ENCODE measurements at regions not wholly inside any gene's neighbourhood (a gene's known extent, or its start where the extent isn't known, plus 50 kb on each side); places are given as distances from the start of the nearest gene placed in this dataset.

DNA sequence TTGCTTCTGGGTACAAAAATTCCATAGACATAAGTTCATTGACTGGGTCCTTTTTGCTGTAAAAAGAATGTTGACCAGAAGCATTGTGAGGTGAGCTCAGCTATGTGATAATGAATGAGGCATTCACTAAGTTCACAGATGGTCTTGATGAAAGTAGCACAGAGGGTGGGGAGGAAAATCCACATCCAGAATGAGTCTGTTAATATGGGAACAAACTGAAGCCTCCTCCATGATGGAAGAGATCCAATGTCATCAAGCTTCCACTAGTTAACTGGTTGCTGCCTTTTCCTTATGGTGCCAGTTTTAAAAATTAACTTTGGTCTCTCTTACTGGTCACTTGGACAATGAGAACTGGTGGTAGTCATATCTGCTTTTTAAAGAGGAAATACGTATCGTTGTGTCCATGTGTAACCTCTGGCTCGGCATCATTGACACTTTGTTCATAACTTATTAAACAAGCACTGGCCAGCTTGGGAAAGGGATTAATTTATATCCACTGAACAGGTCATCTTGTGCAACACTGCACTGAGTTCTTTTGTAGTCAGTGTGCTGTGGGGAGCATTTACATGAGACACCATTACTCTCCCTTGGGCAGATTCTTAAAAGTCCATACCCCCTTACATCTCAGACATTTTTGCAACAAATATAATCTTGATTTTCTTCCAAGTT, 88.6 kb downstream of the ADAMTS1 start:
- TF ChIP-seq POLR2A (IDR thresholded peaks at IDR 0.05; ENCODE audit: low read length): no peak
- no peak for TF ChIP-seq GATA1 (IDR thresholded peaks at IDR 0.05; ENCODE audit: low read depth, low read length)
- no peak for DNase-seq

DNA sequence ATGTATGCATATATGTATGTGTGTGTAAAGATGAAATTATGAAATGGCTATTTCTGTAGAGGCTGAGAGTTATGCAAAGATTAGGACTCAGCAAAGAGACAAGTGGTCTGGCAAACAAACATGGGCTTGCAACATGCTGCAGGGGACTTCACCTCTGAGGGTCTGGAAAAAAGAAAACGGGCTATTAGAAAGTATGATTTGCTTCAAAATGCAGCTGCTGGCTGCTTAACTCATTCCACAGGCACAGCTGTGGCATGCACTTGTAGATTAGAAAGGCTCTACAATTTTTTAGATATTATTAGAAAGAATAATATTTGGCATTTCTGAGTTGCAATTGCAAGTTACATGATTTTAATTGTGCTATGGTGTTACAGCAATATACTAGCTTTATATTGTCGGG, 90.4 kb downstream of the ADAMTS1 start:
- TF ChIP-seq GATA1 (IDR thresholded peaks at IDR 0.05; ENCODE audit: low read depth, low read length): no peak
- TF ChIP-seq POLR2A (IDR thresholded peaks at IDR 0.05; ENCODE audit: low read length): no peak
- DNase-seq: no peak

DNA sequence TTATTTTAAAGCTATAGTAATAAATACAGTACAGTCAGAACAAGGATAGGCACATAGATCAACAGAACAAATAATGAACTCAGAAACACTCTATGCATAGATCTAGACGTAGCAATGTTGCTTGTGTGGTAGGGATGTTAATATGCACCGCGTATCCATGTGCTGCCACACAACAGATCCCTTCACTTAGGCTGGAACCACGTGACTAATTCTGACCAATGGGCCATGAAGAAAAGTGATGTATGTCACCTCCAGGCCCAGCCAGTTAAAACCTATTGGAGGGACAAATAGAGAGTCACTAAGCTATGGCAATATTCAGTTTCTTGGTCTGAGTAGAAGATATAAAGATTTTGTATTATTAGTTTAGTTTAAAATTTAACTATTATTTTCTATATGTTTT, 91.4 kb downstream of the ADAMTS1 start:
- DNase-seq: peak in 1 of 2 experiments; percentile 1
- TF ChIP-seq POLR2A (IDR thresholded peaks at IDR 0.05; ENCODE audit: low read length): no peak
- no peak for TF ChIP-seq GATA1 (IDR thresholded peaks at IDR 0.05; ENCODE audit: low read depth, low read length)

DNA sequence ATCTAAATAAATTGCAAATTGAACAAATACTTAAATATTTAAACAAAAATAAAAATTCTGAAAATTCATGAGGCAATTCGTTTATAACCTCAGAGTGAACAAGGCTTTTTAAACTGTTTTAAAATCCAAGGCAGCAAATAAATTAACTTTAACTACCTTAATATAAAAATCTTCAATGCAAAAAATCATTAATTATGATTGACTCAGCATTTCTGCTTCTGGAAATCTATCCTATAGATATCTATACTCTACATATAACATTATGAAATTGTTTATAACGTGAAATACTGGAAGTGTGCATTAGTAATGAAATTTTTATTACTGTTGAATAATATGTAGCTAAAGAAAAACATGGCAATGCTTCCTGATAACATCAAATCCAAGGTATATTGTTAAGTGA, 92.4 kb downstream of the ADAMTS1 start:
- no peak for DNase-seq
- TF ChIP-seq POLR2A (IDR thresholded peaks at IDR 0.05; ENCODE audit: low read length) (no peak), GATA1 (IDR thresholded peaks at IDR 0.05; ENCODE audit: low read depth, low read length) (no peak)

DNA sequence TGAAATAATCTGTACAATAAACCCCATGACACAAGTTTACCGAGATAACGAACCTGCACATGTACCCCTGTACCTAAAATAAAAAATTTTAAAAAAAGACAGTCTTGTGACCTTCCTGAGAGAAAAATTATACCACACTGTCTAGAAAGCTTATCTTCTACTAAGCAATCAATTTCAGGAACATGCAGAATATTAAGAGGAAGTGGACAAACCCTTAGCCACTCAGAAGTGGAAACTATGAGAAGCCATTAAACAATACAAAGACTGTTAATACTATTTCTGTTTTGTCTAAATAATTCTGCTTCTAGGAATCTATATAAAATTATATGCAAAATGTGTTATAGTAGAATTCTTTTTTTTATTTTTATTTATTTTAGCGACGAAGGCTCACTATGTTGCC, 93.9 kb downstream of the ADAMTS1 start:
- DNase-seq: no peak
- TF ChIP-seq GATA1 (IDR thresholded peaks at IDR 0.05; ENCODE audit: low read depth, low read length): no peak
- TF ChIP-seq POLR2A (IDR thresholded peaks at IDR 0.05; ENCODE audit: low read length): no peak

DNA sequence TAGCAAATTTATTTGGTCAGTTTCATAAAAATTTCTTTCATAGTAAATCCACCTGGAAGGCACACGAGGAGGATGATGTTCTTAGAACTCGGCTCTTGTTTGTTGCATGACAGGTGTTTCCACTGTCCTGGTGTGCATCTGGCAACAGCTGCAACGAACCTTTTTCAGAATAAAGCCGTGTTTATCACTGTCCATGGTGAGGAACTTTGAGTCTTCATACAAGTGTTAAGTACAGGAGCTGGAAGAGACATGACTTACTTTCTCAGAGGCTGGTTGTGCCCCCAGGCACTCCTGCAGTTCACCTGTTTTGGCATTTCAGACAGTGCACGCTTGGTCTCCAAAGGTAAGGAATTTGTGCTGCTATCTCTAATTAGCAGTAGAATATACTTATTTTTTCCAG, 97.1 kb downstream of the ADAMTS1 start:
- DNase-seq: no peak
- no peak for TF ChIP-seq POLR2A (IDR thresholded peaks at IDR 0.05; ENCODE audit: low read length)
- TF ChIP-seq GATA1 (IDR thresholded peaks at IDR 0.05; ENCODE audit: low read depth, low read length): no peak

DNA sequence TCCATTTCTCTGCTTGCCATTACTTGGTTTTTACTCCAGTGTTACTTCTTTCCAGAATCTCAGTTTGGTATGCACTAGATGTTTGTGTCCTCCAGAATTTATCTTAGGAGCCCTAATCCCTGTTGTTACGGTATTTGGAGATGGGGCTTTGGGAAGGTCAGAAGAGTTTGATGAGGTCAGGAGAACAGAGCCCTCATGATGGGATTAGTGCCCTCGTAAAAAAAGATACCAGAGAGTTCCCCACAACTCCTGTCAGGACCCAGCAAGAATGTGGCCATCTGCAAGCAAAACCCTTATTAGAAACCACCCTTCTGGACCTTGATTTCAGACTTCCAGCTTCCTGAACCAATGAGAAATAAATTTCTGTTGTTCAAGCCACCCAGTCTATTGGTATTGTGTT, 98.0 kb downstream of the ADAMTS1 start:
- TF ChIP-seq GATA1 (IDR thresholded peaks at IDR 0.05; ENCODE audit: low read depth, low read length) (no peak), POLR2A (IDR thresholded peaks at IDR 0.05; ENCODE audit: low read length) (no peak)
- no peak for DNase-seq

DNA sequence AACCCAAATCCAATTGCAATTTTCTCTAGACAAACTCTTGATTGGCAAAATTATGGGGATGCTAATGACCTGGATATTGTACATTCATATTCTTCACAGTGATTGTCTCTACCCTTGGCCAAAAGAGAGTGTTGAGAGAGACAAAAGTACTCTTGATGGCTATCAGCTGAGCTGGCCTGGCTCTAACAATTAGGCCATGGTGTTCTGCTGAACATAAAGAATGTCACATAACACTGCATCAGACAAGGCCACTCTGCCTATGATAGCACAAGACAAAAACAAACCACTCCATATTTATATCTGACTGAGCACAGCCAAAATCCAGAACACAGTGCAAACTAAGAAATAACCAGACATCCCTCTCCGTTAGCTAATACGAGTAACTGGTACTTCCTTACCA, 101.7 kb downstream of the ADAMTS1 start:
- TF ChIP-seq GATA1 (IDR thresholded peaks at IDR 0.05; ENCODE audit: low read depth, low read length): no peak
- TF ChIP-seq POLR2A (IDR thresholded peaks at IDR 0.05; ENCODE audit: low read length): no peak

DNA sequence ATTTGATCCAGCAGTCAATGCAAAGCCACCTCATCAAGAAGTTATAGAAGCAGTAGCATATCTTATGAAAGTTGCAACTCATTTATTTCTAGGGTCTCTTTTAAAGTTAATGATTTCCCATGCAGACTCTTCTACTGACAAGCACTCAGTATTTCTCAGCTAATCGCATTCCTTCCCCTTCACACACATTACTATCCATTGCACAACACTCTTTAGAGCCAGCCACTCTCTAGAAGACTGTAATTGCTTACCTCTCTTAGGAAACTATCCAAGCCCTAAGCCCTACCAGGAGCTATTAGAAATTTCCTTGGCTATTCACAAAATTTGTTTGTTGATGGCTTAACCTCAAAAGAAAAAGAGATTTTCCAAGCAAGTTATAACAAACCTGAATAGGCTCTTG, 106.0 kb downstream of the ADAMTS1 start:
- no peak for DNase-seq
- TF ChIP-seq POLR2A (IDR thresholded peaks at IDR 0.05; ENCODE audit: low read length) (no peak), GATA1 (IDR thresholded peaks at IDR 0.05; ENCODE audit: low read depth, low read length) (no peak)

More for the DNA sequence above, 101.7 kb downstream of the ADAMTS1 start:
- no peak for DNase-seq

DNA sequence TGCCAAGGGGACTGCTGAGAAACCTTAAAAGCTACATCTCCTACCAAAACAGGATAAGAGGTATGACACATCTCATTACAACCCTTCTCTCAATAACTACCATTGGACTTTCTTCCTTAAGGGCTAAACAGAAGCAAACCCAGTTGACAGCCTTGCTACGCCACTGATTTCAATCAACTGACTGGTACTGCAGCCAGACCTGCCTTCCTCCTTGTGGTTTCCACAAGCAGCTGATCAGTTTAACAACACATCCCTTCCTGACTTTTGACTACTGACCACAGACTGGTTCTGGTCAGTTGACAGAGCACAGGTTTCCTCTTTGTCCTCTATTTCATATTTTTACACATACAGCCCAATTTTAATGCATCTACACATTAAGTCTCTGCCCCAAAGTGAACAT, 108.8 kb downstream of the ADAMTS1 start:
- no peak for TF ChIP-seq GATA1 (IDR thresholded peaks at IDR 0.05; ENCODE audit: low read depth, low read length)
- no peak for DNase-seq

DNA sequence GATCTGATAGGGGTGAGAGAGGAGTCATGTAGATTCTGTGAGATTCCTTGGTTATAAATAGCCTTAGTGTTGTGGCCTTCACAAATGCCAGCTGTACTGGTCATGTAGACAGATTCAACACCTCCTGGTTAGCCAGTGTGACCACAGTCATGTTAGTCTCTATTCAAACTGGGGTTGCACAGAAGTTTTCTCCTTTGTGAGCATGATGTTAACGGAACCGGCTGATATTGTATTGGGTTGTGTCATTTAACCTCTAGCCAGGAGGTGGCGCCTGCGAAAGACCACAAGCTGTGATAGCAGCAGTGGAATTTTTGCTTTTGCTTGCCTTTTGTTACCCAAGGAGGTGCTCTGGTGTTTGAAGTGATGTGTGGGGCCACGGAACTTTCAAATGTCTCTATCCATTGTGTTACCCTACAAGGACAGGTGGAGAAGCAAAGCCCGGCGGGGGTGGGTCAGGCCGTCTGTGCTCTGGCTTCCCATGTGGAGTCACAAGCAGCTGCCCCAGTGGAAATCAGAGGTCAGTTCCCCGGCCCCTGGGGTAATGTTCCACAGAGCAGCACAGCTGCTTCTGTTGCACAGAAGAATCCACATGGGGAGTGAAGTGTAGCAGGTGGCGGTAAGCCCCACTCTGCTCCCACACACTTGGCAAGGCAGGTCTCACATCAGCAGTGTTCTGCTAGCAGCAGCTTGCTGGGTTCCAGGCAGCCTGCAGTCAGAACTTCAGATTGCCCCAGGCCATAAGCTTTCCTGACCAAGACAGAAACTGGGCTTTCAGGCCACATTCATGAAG, 112.6 kb downstream of the ADAMTS1 start:
- TF ChIP-seq POLR2A (IDR thresholded peaks at IDR 0.05; ENCODE audit: low read length): no peak
- TF ChIP-seq GATA1 (IDR thresholded peaks at IDR 0.05; ENCODE audit: low read depth, low read length): no peak
- peak; percentile 1 to 28 for DNase-seq

DNA sequence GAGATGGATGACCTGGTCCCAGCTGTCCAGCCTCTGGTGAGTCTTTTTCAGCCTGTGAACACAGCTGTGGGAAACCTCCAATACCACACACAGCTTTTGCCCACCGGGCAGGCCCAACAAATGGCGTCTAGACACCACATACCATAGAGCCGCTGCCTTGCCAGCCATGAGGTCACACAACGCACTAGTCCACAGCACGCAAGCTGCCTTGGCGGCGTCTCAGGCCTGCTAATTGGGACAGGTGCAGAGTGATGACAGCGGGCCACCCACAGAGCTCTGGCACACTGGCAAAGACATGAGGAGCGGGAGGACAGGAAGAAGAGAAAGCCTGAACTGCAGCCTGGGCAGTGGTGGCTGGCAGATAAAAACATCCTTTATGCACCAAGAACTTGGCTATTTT, 125.5 kb downstream of the ADAMTS1 start:
- TF ChIP-seq GATA1 (IDR thresholded peaks at IDR 0.05; ENCODE audit: low read depth, low read length): no peak
- TF ChIP-seq POLR2A (IDR thresholded peaks at IDR 0.05; ENCODE audit: low read length): no peak
- no peak for DNase-seq

DNA sequence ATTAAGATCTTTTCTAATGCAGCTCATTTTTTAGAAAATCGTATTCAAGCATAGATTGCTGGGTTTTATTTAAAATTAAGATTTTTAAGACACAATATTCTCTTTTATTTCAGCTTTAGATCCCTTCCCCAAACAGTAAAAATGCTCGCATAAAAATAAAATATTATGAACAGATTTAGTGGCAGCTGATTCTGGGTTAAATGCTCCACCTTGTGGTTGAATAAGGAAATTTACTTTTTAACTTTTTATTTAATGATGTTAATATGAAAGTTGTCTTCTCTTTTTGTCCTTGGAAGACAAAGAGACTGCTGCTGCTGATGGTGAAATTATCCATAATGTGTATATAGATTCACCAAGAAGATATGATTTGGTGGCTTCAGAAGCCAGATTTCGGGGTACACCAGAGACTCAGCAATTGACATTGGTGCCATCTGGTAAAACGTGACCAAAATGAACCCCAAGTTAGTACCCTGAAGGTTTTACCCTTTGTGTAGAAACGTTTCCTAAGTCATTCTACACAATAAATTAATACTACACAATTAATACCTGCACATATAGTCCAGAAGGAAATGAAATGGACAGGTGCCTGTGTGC, 128.0 kb downstream of the ADAMTS1 start:
- TF ChIP-seq POLR2A (IDR thresholded peaks at IDR 0.05; ENCODE audit: low read length): no peak
- no peak for TF ChIP-seq GATA1 (IDR thresholded peaks at IDR 0.05; ENCODE audit: low read depth, low read length)
- DNase-seq: peak in 1 of 2 experiments; percentile 16

DNA sequence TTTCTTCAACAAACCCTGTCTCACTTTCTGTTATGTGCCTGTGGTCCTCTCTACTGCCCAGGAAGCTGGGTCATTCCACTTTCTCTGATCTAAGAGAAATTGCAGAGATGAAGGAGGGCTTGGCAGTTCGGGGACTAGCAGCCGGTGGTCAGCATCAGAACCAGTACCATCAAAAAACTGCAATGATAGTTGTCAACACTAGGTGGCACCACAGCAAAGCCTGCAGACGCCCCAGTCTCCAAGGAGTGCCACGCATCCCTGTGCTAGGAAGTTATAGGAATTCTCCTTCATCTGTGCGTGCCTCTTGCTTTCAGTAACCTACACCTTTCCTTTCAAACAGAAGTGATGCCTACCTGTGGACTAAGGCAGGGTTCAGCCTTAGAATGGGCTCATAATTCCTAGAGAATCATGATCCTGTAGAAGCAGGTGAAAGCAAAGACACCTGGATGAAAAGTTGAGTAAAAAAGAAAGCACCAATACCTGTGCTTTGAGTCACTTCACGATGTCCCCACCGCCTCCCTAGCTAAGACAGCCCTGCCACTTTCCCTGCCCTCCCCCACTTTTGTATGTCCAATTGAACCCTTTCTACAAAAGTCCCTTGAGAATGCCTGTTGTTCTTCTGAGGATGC, 129.2 kb downstream of the ADAMTS1 start:
- TF ChIP-seq POLR2A (IDR thresholded peaks at IDR 0.05; ENCODE audit: low read length) (no peak), GATA1 (IDR thresholded peaks at IDR 0.05; ENCODE audit: low read depth, low read length) (no peak)
- peak; percentile 12 to 48 for DNase-seq
